HCT116 (cell line): ENCODE measurements at regions not wholly inside any gene's neighbourhood (a gene's known extent, or its start where the extent isn't known, plus 50 kb on each side); places are given as distances from the start of the nearest gene placed in this dataset.

Experiments
- ATAC-seq: fragments of 200-7000 bp; cut with Tn5 transposase; 2 replicates; pipeline ENCODE4 v1.9.1; 2020; ENCODE audit warnings: mild to moderate bottlenecking, moderate library complexity
- BruUV-seq: library from RNA; stranded (reverse); fragments of 400-500 nt; replicated peaks from 2 replicates; lab custom pipeline; 2021; lab: Mats Ljungman, UMichigan
- CTCF ChIA-PET: fragments of 300-600 bp; sonication (Branson Sonifier 250); formaldehyde crosslinking; loops from one replicate; lab custom pipeline; 2021; ENCODE audit warnings: antibody characterized with exemption; lab: Charles Lee
- POLR2A ChIA-PET: fragments of 300-600, 350-600 bp; sonication (Branson Sonifier 250); formaldehyde crosslinking; loops from one replicate; lab custom pipeline; 2021; ENCODE audit warnings: antibody characterized with exemption; lab: Charles Lee
- RAD21 ChIA-PET, 2 experiments: fragments of 300-600 bp; sonication (Branson Sonifier 250); formaldehyde crosslinking; loops; one replicate each; lab custom pipeline; 2023; ENCODE audit warnings: low total read pairs in 2 of 2; ENCODE audit not compliant: uncharacterized antibody in 2 of 2, unreplicated experiment in 2 of 2, low non-redundant PET in 1 of 2; lab: Charles Lee
- DNase-seq: peaks from one replicate; pipeline ENCODE4 v3.0.0-alpha.2; 2010; ENCODE audit warnings: low read depth, low spot score
- H2AFZ ChIP-seq: fragments of 200-600 bp; shearing (Covaris generic), sonication (generic); 2 replicates; pipeline ENCODE4 v1.6.1; 2017; ENCODE audit warnings: low read depth, mixed run types, mixed read lengths, antibody characterized with exemption, low read length; ENCODE audit not compliant: poor library complexity, severe bottlenecking
- H3K27ac ChIP-seq: 2 replicates; pipeline ENCODE4 v1.5.1; 2012; ENCODE audit warnings: low read depth, low read length
- H3K27me3 ChIP-seq: fragments of 200-600 bp; sonication (generic); 2 replicates; pipeline ENCODE4 v1.6.1; 2016; ENCODE audit warnings: mixed run types, low read length, mixed read lengths; ENCODE audit not compliant: insufficient read depth
- H3K36me3 ChIP-seq, 2 experiments: fragments of 200-500 bp in 1 of 2; fragments of 200-600 bp in 1 of 2; sonication (Bioruptor generic) in 1 of 2; sonication (generic) in 1 of 2; 2 replicates each; pipeline versions ENCODE4 v1.5.1 to v1.6.1; 2014 to 2016; ENCODE audit warnings: low read length in 2 of 2, inconsistent platforms in 1 of 2, mixed read lengths in 1 of 2, mixed run types in 1 of 2; ENCODE audit not compliant: insufficient read depth in 2 of 2, control insufficient read depth in 1 of 2
- H3K4me1 ChIP-seq, 2 experiments: fragments of 200-600 bp in 1 of 2; sonication (generic) in 1 of 2; 2 replicates each; pipeline versions ENCODE4 v1.5.1 to v1.6.1; 2012 to 2017; ENCODE audit warnings: low read length in 2 of 2, inconsistent platforms in 1 of 2, mild to moderate bottlenecking in 1 of 2, mixed read lengths in 1 of 2, mixed run types in 1 of 2, moderate library complexity in 1 of 2; ENCODE audit not compliant: insufficient read depth in 2 of 2, control insufficient read depth in 1 of 2
- H3K4me2 ChIP-seq: fragments of 200-600 bp; sonication (generic); 2 replicates; pipeline ENCODE4 v1.6.1; 2017; ENCODE audit warnings: mixed run types, low read length, mixed read lengths
- H3K4me3 ChIP-seq, 2 experiments: fragments of 200-600 bp in 1 of 2; sonication (generic) in 1 of 2; replicated peaks in 1 of 2; 2 replicates each; pipeline ENCODE4 v1.5.1; 2011 to 2016; ENCODE audit warnings: low read length in 2 of 2, control low read depth in 1 of 2, low read depth in 1 of 2, mild to moderate bottlenecking in 1 of 2, mixed read lengths in 1 of 2, mixed run types in 1 of 2
- H3K79me2 ChIP-seq: fragments of 200-600 bp; sonication (generic); 2 replicates; pipeline ENCODE4 v1.6.1; 2017; ENCODE audit warnings: mild to moderate bottlenecking, mixed run types, low read length, moderate library complexity, mixed read lengths; ENCODE audit not compliant: insufficient read depth
- H3K9ac ChIP-seq: fragments of 200-600 bp; sonication (generic); 2 replicates; pipeline ENCODE4 v1.6.1; 2016; ENCODE audit warnings: low read length, mixed read lengths
- H3K9me2 ChIP-seq: fragments of 200-600 bp; sonication (generic), shearing (Covaris generic); 2 replicates; pipeline ENCODE4 v1.6.1; 2017; ENCODE audit warnings: mixed run types, mild to moderate bottlenecking, moderate library complexity; ENCODE audit not compliant: insufficient read depth
- H3K9me3 ChIP-seq, 2 experiments: fragments of 200-500 bp in 1 of 2; fragments of 200-600 bp in 1 of 2; sonication (Bioruptor generic) in 1 of 2; sonication (generic) in 1 of 2; 2 replicates each; pipeline ENCODE4 v1.6.1; 2014 to 2017; ENCODE audit warnings: low read length in 2 of 2, mixed read lengths in 2 of 2, inconsistent platforms in 1 of 2, low read depth in 1 of 2, mild to moderate bottlenecking in 1 of 2, mixed run types in 1 of 2, moderate library complexity in 1 of 2; ENCODE audit not compliant: control insufficient read depth in 1 of 2, insufficient read depth in 1 of 2
- H4K20me1 ChIP-seq: fragments of 200-600 bp; sonication (generic), shearing (Covaris generic); 2 replicates; pipeline ENCODE4 v1.6.1; 2017; ENCODE audit warnings: mixed run types, mild to moderate bottlenecking, moderate library complexity; ENCODE audit not compliant: insufficient read depth
- ATF3 ChIP-seq: IDR thresholded peaks from 2 replicates; pipeline ENCODE4 v1.6.1; 2012
- EGR1 ChIP-seq: IDR thresholded peaks from 2 replicates; pipeline ENCODE4 v1.6.1; 2012; ENCODE audit warnings: low read depth
- REST ChIP-seq: IDR thresholded peaks from 2 replicates; pipeline ENCODE4 v1.6.1; 2012; ENCODE audit warnings: low read depth
- SIN3A ChIP-seq: IDR thresholded peaks from 2 replicates; pipeline ENCODE4 v1.6.1; 2012; ENCODE audit warnings: low read depth
- TCF7L2 ChIP-seq: IDR thresholded peaks from 2 replicates; pipeline ENCODE4 v1.7.0; 2011; ENCODE audit warnings: borderline replicate concordance, inconsistent platforms; ENCODE audit not compliant: insufficient read depth, insufficient read length; ENCODE audit errors: extremely low read depth
- intact Hi-C: fragments of 100-400 bp; cut with micrococcal nuclease; formaldehyde crosslinking; loops from 2 replicates; pipeline ENCODE4 v1.10.0; 2022

GRCh38 chr17:70702683-70703255 is 533.4 kb downstream of the KCNJ2 start:
- intact Hi-C loops: no loop called here
- Histone ChIP-seq H3K36me3 (no peaks in the 10 kb centered on the region), H2AFZ (no peak overlapping the region), H3K79me2 (no peaks in the 10 kb centered on the region), H3K27ac (no peak overlapping the region), H3K4me1 (no peaks in the 10 kb centered on the region), H3K9ac (no peak overlapping the region), H4K20me1 (no peaks in the 10 kb centered on the region), H3K27me3 (no peaks in the 10 kb centered on the region), H3K9me3 (no peaks in the 10 kb centered on the region), H3K4me3 (no peak overlapping the region), H3K9me2 (no peaks in the 10 kb centered on the region), H3K4me2 (no peak overlapping the region)
- DNase-seq (no peak), ATAC-seq (no peak)
- POLR2A ChIA-PET: interaction anchor here (0.6 kb wide), 1 partner anchor 13 kb away, joined by 3 read pairs; no protein-coding TSS in a partner anchor
- no peak for TF ChIP-seq EGR1
- peak; percentile 30 for TF ChIP-seq TCF7L2
- BruUV-seq: no TSS peak
- CTCF ChIA-PET: interaction anchor here (1.2 kb wide), 1 partner anchor 64 kb away, joined by 3 read pairs; no protein-coding TSS in a partner anchor
- RAD21 ChIA-PET: no interaction called here

- Histone ChIP-seq H4K20me1 (no peaks in the 10 kb centered on the region), H2AFZ (no peak overlapping the region), H3K9me3 (no peaks in the 10 kb centered on the region), H3K79me2 (no peaks in the 10 kb centered on the region), H3K4me1 (no peaks in the 10 kb centered on the region), H3K27me3 (no peaks in the 10 kb centered on the region), H3K27ac (no peak overlapping the region), H3K36me3 (no peaks in the 10 kb centered on the region), H3K4me2 (no peak overlapping the region), H3K9ac (no peak overlapping the region), H3K9me2 (no peaks in the 10 kb centered on the region), H3K4me3 (no peak overlapping the region)
- intact Hi-C loops: no loop called here
- ChIA-PET RAD21 (no interaction called here), POLR2A (no interaction called here), CTCF (no interaction called here)
- no peak for DNase-seq
- BruUV-seq: no TSS peak
- ATAC-seq: no peak
- TF ChIP-seq REST (no peak), ATF3 (no peak), SIN3A (no peak)
Measured at GRCh38 chr17:70709596-70709995, 540.3 kb downstream of the KCNJ2 start.
